Heart left ventricle (tissue), 13 donors: ENCODE measurements at regions not wholly inside any gene's neighbourhood (a gene's known extent, or its start where the extent isn't known, plus 50 kb on each side); places are given as distances from the start of the nearest gene placed in this dataset.

Experiments used
- POLR2A ChIP-seq, 2 donors: fragments of 450-650 bp; IDR thresholded peaks; one replicate each; pipeline ENCODE4 v1.6.1; 2017; ENCODE audit warnings: antibody characterized with exemption in 2 of 2, mild to moderate bottlenecking in 2 of 2, moderate library complexity in 2 of 2
- TF ChIP-seq, protein P1 (sequence below), 12 donors: fragments of 200-600 bp; sonication (generic) in 4 of 12; IDR thresholded peaks; one replicate each; pipeline versions ENCODE4 v1.5.0 to v1.8.0; 2018 to 2022; ENCODE audit warnings: antibody characterized with exemption in 12 of 12, mild to moderate bottlenecking in 5 of 12
- donor health status: ischemic (EF 13 %, LVEDD 7.1; RV severe dilation, severe dysfunction).
- donor health status: DM: no; HTN: yes; CAD: no.
- donor health status: DM: no; HTN: no; CAD: no.
- donor health status: ischemic (EF 25% LVEDD 6.9; RV normal size, moderate dysfunction).
- donor health status: ischemic (EF 25% LVEDD 5.7; RV mildly dilated, moderate dysfunction).
- donor health status: ischemic (EF 35%, LVEDD 5.7; RV mildly dilated, moderate dysfunction).
- donor health status: nonischemic (EF 11% LVEDD 7.7; RV severe dilation, severe dysfunction).
- donor health status: DM: yes; HTN: yes; CAD: no.
- donor health status: PGD.
- donor health status: ischemic (EF 29% LVEDD 5.4; RV normal size, mild dysfunction).
- donor health status: nonischemic (EF 23%, LVEDD 6.1; RV moderate dilation, normal function).

DNA sequence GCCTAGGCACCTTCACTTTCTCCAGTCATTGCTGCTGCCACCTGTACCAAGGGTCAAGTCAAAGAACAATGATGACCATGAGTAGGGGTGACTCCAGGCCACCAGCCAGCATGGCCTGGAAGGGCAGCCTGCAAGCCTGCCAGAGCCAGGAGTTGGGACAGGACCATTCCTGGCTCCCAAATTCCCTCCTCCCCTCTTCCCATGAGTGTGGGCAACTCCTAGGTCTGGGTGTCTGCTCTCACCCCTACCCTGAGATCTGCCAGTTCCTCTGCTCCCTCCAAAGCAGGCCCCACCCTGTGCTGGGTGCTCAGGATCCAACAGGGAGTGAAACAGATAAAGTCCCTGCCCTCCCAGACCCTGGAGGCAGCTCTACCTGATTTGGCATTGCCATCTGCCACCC is 125.8 kb upstream of the NANOS1 start:
- TF ChIP-seq, protein P1, sequence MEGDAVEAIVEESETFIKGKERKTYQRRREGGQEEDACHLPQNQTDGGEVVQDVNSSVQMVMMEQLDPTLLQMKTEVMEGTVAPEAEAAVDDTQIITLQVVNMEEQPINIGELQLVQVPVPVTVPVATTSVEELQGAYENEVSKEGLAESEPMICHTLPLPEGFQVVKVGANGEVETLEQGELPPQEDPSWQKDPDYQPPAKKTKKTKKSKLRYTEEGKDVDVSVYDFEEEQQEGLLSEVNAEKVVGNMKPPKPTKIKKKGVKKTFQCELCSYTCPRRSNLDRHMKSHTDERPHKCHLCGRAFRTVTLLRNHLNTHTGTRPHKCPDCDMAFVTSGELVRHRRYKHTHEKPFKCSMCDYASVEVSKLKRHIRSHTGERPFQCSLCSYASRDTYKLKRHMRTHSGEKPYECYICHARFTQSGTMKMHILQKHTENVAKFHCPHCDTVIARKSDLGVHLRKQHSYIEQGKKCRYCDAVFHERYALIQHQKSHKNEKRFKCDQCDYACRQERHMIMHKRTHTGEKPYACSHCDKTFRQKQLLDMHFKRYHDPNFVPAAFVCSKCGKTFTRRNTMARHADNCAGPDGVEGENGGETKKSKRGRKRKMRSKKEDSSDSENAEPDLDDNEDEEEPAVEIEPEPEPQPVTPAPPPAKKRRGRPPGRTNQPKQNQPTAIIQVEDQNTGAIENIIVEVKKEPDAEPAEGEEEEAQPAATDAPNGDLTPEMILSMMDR (IDR thresholded peaks at IDR 0.05) = no peak
- TF ChIP-seq POLR2A (IDR thresholded peaks at IDR 0.05) = no peak
